LNCAP (cell line): ENCODE measurements at regions not wholly inside any gene's neighbourhood (a gene's known extent, or its start where the extent isn't known, plus 50 kb on each side); places are given as distances from the start of the nearest gene placed in this dataset.

Experiments
- TF ChIP-seq, protein P1 (sequence below): fragments of 450-650 bp; IDR thresholded peaks from 2 replicates; pipeline ENCODE4 v1.5.1; 2017; ENCODE audit warnings: mild to moderate bottlenecking

- TF ChIP-seq, protein P1, sequence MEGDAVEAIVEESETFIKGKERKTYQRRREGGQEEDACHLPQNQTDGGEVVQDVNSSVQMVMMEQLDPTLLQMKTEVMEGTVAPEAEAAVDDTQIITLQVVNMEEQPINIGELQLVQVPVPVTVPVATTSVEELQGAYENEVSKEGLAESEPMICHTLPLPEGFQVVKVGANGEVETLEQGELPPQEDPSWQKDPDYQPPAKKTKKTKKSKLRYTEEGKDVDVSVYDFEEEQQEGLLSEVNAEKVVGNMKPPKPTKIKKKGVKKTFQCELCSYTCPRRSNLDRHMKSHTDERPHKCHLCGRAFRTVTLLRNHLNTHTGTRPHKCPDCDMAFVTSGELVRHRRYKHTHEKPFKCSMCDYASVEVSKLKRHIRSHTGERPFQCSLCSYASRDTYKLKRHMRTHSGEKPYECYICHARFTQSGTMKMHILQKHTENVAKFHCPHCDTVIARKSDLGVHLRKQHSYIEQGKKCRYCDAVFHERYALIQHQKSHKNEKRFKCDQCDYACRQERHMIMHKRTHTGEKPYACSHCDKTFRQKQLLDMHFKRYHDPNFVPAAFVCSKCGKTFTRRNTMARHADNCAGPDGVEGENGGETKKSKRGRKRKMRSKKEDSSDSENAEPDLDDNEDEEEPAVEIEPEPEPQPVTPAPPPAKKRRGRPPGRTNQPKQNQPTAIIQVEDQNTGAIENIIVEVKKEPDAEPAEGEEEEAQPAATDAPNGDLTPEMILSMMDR = no peak
These were observed 145.1 kb downstream of the ASB1 start for GRCh38 chr2:238571661-238572372.

GRCh38 chr2:238573065-238573778 lies 146.5 kb downstream of the ASB1 start:
- TF ChIP-seq, protein P1 = peak; percentile 63

DNA sequence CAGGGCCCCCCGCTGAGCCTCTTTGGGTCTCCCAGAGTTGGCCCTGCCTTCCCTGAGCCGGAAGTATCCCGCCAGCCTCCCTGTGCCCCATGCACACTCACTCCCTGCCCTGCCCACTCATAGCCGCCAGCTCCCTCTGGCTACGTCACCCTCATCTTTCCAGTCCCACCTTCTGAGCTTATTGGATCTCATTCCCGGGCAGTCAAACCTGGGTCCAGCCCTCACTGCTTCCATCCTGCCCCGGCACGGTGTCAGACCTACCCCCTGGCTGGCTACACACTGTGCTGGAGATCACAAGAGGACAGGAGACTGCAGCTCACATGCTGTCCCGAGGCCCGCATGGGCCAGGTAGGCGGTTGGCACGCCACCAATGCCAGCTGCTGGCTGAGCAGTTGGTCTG lies 147.2 kb downstream of the ASB1 start:
- TF ChIP-seq, protein P1 = no peak

DNA sequence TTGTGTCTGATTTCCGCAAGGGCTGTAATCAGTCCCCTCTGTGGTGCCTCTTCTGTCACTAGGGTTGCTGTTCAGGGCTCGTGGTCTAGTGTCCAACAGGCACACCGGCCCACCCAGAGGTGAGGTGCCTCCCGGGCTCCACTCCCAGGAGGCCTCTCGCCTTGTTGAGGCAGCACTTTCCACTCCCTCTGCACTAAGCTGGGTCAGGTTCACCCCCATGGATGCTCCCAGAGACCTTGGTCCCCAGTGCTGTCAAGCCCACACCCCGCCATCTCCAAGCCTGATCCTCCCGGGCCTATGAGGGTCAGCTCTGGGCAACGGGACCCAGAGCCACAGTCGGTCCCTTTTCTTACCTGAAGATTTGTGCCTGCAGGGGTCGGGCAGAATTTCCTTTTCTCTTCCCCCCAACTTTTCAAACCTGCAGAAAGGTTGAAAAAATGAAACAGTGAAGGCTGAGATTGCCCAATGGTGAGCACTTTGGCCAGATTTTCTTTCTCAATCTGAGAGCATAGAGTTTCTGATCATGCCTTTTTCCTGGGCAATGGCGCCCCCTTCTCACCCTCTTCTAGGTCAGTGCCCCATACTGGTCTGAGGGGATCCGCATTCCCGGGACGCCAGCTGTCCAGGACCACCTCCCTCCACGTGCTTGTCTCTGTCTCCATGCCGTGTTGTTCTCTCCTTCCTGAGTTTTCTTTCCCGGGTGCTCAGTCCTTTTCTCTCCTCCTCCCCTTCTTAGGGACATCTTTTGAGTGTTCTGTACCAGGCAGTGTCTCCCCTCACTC lies 148.0 kb downstream of the ASB1 start:
- TF ChIP-seq, protein P1 = no peak

GRCh38 chr2:238576674-238577073 lies 149.9 kb downstream of the ASB1 start:
- TF ChIP-seq, protein P1 = no peak

DNA sequence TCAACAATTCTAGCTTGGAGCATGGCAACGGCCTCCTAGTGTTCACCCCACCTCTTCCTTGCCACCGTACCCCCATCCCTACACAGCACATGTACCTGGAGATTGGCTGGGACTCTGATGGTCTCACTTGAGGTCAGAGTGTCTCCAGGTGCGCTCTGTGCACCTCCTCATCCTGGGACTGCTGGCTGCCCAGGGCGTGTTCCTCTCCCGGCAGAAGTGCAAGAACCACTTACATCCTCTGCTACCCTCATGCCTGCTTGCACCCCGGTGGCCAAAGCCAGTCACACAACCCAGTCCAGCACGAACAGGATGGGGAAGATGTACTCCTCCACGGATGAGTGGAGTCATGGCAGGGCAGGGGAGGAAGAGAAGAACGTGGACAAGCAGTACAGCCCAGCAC lies 151.5 kb downstream of the ASB1 start:
- TF ChIP-seq, protein P1 = no peak

GRCh38 chr2:238580486-238580885 lies 153.8 kb downstream of the ASB1 start:
- TF ChIP-seq, protein P1 = no peak
